Retinal pigment epithelial cell (primary cell): ENCODE measurements at regions not wholly inside any gene's neighbourhood (a gene's known extent, or its start where the extent isn't known, plus 50 kb on each side); places are given as distances from the start of the nearest gene placed in this dataset.

Source experiments
- DNase-seq: peaks from one replicate; pipeline ENCODE4 v3.0.0-alpha.2; 2010; ENCODE audit warnings: low read depth
- H3K4me3 ChIP-seq: 2 replicates; pipeline ENCODE4 v1.5.1; 2011; ENCODE audit warnings: mild to moderate bottlenecking, low read length, control low read depth, moderate library complexity
- TF ChIP-seq, protein P1 (sequence below): conservative IDR thresholded peaks from 2 replicates; pipeline ENCODE4 v1.5.1; 2011; ENCODE audit warnings: low read depth, low read length, control low read depth, inconsistent platforms

DNA sequence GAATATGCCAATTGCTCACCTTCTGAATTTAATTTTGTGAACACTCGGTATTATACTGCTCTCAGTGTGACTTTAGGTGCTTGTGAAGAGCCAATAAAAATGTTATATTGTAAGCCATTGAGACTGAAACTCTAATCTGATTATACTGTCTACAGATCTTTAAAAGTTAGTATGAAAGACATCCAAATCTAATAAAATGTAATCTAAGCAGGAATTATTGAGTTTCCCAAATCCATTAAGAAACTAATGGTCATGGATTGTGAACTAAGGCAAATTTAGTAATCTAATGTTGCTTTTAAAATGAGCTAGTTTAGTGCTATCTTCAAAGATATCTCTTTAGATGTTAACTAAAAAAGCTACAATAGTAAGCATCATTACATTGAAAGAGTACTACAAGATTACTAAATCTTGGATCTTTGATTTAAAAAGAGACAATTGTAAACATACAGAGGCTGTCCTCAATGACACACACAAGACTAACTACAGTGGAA lies 1132.4 kb upstream of the B3GALT2 start:
- TF ChIP-seq, protein P1, sequence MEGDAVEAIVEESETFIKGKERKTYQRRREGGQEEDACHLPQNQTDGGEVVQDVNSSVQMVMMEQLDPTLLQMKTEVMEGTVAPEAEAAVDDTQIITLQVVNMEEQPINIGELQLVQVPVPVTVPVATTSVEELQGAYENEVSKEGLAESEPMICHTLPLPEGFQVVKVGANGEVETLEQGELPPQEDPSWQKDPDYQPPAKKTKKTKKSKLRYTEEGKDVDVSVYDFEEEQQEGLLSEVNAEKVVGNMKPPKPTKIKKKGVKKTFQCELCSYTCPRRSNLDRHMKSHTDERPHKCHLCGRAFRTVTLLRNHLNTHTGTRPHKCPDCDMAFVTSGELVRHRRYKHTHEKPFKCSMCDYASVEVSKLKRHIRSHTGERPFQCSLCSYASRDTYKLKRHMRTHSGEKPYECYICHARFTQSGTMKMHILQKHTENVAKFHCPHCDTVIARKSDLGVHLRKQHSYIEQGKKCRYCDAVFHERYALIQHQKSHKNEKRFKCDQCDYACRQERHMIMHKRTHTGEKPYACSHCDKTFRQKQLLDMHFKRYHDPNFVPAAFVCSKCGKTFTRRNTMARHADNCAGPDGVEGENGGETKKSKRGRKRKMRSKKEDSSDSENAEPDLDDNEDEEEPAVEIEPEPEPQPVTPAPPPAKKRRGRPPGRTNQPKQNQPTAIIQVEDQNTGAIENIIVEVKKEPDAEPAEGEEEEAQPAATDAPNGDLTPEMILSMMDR = no peak
- DNase-seq = no peak
- H3K4me3 ChIP-seq = no peak overlapping the region

DNA sequence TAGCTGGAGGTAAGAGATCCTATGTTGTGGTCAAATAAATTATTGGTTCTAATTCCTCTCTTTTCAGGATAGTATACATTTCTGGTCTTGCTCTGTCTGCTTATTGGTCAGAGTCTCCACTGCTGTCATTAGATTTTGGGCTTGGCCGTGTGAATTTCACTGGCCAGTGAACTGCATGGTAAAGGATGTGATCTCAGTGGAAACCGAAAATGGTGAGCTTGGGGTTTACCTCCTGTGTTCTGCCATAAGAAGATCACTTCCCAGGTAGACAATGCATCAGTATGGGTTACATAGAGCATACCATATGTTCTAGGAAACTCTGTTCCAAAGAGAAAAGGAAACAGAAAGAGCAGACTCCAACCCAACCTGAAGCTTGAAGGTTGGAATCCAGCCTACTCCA lies 1123.3 kb upstream of the B3GALT2 start:
- no peak overlapping the region for H3K4me3 ChIP-seq
- DNase-seq = no peak
- TF ChIP-seq, protein P1 = no peak

DNA sequence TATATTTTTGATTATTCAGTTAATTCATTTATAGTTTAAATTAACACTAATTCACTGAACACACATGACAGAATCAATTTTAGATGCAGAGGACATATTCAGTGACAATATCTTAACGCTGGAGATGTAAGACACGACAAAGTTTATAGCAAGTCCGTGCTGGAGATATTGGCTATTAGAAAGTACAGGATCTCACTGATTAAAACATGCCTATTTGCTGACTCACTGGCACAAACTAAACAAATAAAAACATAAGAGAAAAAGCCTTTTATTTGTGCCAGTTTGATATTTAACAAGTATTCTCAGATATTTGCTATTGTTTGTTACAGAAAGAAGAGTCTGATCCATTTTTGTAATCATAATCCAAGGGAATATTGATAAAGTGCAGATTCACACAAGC lies 1122.9 kb upstream of the B3GALT2 start:
- TF ChIP-seq, protein P1 = no peak
- no peak overlapping the region for H3K4me3 ChIP-seq
- DNase-seq = no peak

DNA sequence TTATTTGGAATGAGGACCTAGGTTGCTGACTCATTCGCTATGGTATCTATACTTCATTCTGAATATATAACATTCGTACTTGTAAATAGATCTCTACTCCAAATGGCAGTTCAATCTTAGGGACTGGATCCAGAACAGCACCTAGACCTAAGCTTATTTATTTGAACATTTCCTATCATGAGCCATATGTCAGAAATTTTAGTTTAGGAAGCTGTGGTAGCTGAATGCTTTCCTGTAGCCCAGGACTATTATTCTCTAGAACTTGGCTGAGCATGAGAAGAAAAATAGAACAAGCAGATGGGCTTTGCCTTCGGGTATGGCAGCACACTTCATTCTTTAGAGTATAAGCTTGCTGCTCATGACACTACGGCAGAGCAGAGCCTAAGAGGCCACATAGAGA lies 1114.4 kb upstream of the B3GALT2 start:
- TF ChIP-seq, protein P1 = no peak

DNA sequence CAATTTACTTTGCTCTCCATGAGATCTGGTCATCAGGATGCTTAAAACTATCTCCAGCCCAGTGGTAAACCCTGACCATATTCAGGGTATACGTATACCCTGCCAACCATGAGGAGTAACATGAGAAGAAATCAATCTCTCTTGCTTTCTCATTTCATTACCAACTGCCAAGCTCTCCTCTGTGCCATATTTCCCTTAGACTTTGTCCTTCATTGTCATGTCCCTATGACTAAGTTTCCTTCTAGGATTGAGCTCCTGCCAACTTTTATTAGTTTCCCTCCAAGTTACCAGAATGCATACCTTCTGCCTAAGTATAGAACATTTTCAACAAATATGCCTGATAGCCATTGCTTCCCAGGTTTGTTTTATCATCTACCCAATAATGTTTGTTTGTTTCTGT lies 1113.9 kb upstream of the B3GALT2 start:
- no peak overlapping the region for H3K4me3 ChIP-seq
- no peak for DNase-seq
- TF ChIP-seq, protein P1 = no peak

More for the DNA sequence above, 1114.4 kb upstream of the B3GALT2 start:
- H3K4me3 ChIP-seq = no peak overlapping the region
- no peak for DNase-seq

DNA sequence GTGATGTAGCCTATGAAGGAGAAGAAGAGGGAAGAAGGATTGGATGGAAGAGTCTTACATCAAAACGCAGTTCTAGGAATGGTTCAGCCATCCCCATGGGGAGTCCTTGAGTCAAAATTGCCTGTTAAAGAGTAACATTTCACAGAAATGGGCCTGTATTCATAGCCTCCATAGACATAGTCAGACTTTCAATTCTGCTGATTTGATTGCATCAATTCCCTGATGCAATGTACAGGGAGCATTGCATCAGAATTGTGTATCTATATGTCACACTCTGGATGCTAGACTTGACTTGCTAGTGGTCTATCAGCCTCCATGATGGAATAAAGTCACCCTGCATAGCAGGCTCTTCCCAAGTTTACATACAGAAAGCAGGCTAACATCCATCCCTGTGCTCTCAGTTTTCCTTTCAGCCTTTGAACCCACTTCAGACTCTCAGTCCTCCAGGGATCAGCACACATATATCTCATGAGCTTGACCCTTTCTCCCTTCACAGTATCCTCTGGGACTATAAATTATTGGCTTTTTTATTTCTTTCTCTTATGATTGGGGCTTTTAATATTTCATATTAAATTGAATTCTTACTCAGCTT lies 1111.7 kb upstream of the B3GALT2 start:
- DNase-seq = no peak
- no peak overlapping the region for H3K4me3 ChIP-seq
- TF ChIP-seq, protein P1 = no peak

DNA sequence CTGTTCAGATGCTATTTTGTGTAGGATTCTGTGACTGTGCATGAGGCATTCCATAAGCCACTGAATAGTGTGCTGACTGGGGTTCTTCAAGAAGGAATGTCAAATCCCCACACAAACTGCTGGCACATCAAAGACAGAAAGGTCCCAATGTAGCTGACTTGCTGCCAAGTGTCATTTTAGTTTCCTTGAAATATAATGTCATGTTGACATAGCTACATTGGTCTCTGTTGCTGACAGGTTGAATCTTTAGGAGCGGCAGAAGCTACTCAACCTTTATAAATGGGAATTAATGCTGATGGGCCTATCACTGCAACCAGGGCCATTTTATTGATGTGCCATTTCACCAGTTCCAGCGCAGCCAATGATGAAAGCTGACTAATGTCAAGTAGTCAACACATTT lies 1110.7 kb upstream of the B3GALT2 start:
- DNase-seq = no peak
- TF ChIP-seq, protein P1 = no peak
- no peak overlapping the region for H3K4me3 ChIP-seq
